Testis (tissue), 2 donors: ENCODE measurements at regions not wholly inside any gene's neighbourhood (a gene's known extent, or its start where the extent isn't known, plus 50 kb on each side); places are given as distances from the start of the nearest gene placed in this dataset.

Source experiments
- DNase-seq: peaks from one replicate; pipeline ENCODE4 v3.0.0-alpha.2; 2019
- H3K27ac ChIP-seq, 2 donors: fragments of 200-600 bp; sonication (generic); one replicate each; pipeline ENCODE4 v1.5.1; 2019
- H3K27me3 ChIP-seq: fragments of 200-600 bp; sonication (generic); one replicate; pipeline ENCODE4 v1.5.1; 2019
- H3K36me3 ChIP-seq: fragments of 200-600 bp; sonication (generic); one replicate; pipeline ENCODE4 v1.5.1; 2017; ENCODE audit warnings: low read depth; ENCODE audit errors: missing control alignments
- H3K4me1 ChIP-seq: fragments of 200-600 bp; sonication (generic); one replicate; pipeline ENCODE4 v1.5.1; 2019
- H3K4me3 ChIP-seq, 2 donors: fragments of 200-600 bp; sonication (generic); one replicate each; pipeline ENCODE4 v1.5.1; 2017 to 2019
- H3K9me3 ChIP-seq: fragments of 200-600 bp; sonication (generic); one replicate; pipeline ENCODE4 v1.5.1; 2017
- CTCF ChIP-seq, 3 experiments: fragments of 450-650 bp in 2 of 3; fragments of 200-600 bp in 1 of 3; sonication (generic) in 1 of 3; IDR thresholded peaks; one replicate each; pipeline ENCODE4 v1.5.1; 2016 to 2019; ENCODE audit warnings: antibody characterized with exemption in 3 of 3, mild to moderate bottlenecking in 2 of 3, moderate library complexity in 1 of 3
- POLR2A ChIP-seq: fragments of 450-650 bp; IDR thresholded peaks from one replicate; pipeline ENCODE4 v1.6.1; 2017; ENCODE audit warnings: antibody characterized with exemption, mild to moderate bottlenecking, moderate library complexity
- whole genome bisulfite sequencing, 2 donors: methylation state at CpG; one replicate each; pipeline ENCODE4 v1.1.5; 2018; 5-methylcytosine and 5-hydroxymethylcytosine counted together
- intact Hi-C: fragments of 100-400 bp; cut with DNase I; formaldehyde crosslinking; loops from one replicate; pipeline ENCODE4 v1.15.1; 2023; ENCODE audit warnings: low total_unique reads

- H3K27ac ChIP-seq, result no peak overlapping the region
- intact Hi-C loops, result no loop called here
- H3K36me3 ChIP-seq, result no peaks in the 10 kb centered on the region
- WGBS, 2 donors, result 88 to 95% methylated on average over 1 of the region's 1 CpG
- H3K9me3 ChIP-seq, result no peaks in the 10 kb centered on the region
- DNase-seq, result no peak
- no peaks in the 10 kb centered on the region for H3K27me3 ChIP-seq
- no peaks in the 10 kb centered on the region for H3K4me1 ChIP-seq
- H3K4me3 ChIP-seq, result no peak overlapping the region
- TF ChIP-seq CTCF (IDR thresholded peaks at IDR 0.05) (no peak), POLR2A (no peak)
Observed at GRCh38 chr20:52540509-52540908, 348.9 kb upstream of the ZFP64 start.

GRCh38 chr20:52539891-52540290 is 348.3 kb upstream of the ZFP64 start:
- H3K4me1 ChIP-seq, result no peaks in the 10 kb centered on the region
- DNase-seq, result no peak
- no peak overlapping the region for H3K4me3 ChIP-seq
- no peaks in the 10 kb centered on the region for H3K9me3 ChIP-seq
- no peaks in the 10 kb centered on the region for H3K36me3 ChIP-seq
- TF ChIP-seq CTCF (IDR thresholded peaks at IDR 0.05) (no peak), POLR2A (no peak)
- WGBS, 2 donors, result 83% methylated on average over 2 of the region's 2 CpGs
- no peaks in the 10 kb centered on the region for H3K27me3 ChIP-seq
- intact Hi-C loops, result no loop called here
- no peak overlapping the region for H3K27ac ChIP-seq

DNA sequence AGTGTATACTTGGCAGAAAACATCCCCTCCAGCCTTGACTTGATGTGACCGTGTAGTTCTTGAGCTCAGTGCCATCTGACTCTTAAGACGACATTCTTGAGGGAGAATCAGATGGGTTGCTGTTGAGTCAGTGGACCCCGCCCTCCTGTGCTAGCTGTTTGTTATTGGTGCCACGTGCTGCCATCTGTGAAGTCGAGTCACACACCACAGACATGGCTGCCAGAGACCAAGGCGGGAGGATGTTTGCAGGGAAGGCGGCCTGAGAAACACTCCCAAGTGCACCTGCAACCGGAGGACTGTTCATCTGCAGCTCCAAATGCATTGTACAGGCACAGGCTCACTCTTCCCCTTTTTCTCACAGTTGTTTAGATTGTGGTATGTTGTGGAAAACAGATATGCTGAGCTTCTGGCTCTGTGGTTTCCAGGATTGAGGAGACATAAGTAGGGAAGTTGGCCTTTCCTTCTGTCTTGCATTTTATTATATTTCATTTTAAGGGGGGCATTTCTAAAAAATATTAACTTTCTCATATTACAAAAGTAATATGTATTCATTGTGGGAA is 345.3 kb upstream of the ZFP64 start:
- intact Hi-C loops, result no loop called here
- Histone ChIP-seq H3K27me3 (no peaks in the 10 kb centered on the region), H3K4me1 (no peaks in the 10 kb centered on the region), H3K9me3 (no peaks in the 10 kb centered on the region), H3K4me3 (no peak overlapping the region), H3K27ac (no peak overlapping the region), H3K36me3 (no peaks in the 10 kb centered on the region)
- WGBS, 2 donors, result 84 to 86% methylated on average over 8 of the region's 8 CpGs
- no peak for DNase-seq
- TF ChIP-seq POLR2A (no peak), CTCF (IDR thresholded peaks at IDR 0.05) (no peak)

- WGBS, 2 donors, result 81 to 97% methylated on average over 1 of the region's 1 CpG
- Histone ChIP-seq H3K36me3 (no peaks in the 10 kb centered on the region), H3K4me1 (no peaks in the 10 kb centered on the region), H3K4me3 (no peak overlapping the region), H3K9me3 (no peaks in the 10 kb centered on the region), H3K27ac (no peak overlapping the region), H3K27me3 (no peaks in the 10 kb centered on the region)
- no peak for DNase-seq
- intact Hi-C loops, result no loop called here
- no peak for TF ChIP-seq POLR2A
- TF ChIP-seq CTCF (IDR thresholded peaks at IDR 0.05), result no peak
Observed at GRCh38 chr20:52536040-52536439, 344.5 kb upstream of the ZFP64 start.

DNA sequence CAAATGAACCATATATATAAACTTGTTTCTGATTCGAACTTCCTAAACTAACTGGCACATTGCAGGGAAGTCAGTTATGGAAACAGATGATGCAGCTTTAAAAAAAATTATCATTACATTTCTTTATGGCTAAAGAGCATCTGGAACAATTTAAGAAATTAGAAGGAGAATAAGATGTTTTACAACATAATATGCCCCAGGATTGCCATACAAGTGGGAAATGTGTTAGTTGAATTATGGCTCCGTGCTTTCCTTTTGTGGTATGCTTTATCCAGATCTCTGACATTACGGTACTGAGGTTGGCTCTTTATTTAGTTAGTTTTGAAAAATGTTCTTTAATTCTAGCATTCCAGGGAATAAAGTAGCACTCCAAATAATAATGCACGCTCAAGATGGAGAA is 343.0 kb upstream of the ZFP64 start:
- Histone ChIP-seq H3K36me3 (no peaks in the 10 kb centered on the region), H3K4me1 (no peaks in the 10 kb centered on the region), H3K27me3 (no peaks in the 10 kb centered on the region), H3K27ac (no peak overlapping the region), H3K4me3 (no peak overlapping the region), H3K9me3 (no peaks in the 10 kb centered on the region)
- intact Hi-C loops, result no loop called here
- TF ChIP-seq CTCF (IDR thresholded peaks at IDR 0.05) (no peak), POLR2A (no peak)
- WGBS, 2 donors, result 75 to 77% methylated on average over 4 of the region's 4 CpGs
- DNase-seq, result no peak
